ENCODE measurements at regions not wholly inside any gene's neighbourhood (a gene's known extent, or its start where the extent isn't known, plus 50 kb on each side); places are given as distances from the start of the nearest gene placed in this dataset.

DNA sequence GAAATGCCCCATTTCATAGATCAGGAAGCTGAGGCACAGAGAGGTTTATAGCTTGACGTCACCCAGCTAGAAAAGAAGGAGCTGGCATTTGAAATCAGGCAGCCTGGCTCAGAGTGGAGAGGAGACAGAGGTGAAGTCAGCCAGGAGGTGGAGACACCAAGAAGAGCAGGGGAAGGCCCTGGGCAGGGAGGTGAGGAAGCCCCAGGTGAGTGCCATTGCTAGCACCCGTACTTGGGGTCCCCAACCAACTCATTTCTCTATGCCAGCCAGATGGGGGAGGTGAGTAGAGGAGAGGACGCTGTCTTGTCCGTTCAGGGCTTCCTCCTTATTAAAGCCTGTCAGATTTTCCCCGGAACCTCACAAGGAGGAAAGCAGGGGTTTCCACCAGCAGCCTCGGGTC, 149.6 kb upstream of the TLE3 start:
- in situ Hi-C loops (cut with MboI; ENCODE audit: low pct_unique_long_range_greater_than_20kb, low sequenced_read_pairs, unreplicated experiment), result no loop called here
- no peak for DNase-seq (ENCODE audit: low spot score)
- TF ChIP-seq CTCF (IDR thresholded peaks at IDR 0.05; ENCODE audit: extremely low read depth, insufficient read depth, missing control alignments), result peak; percentile 26

- no peak for DNase-seq (ENCODE audit: low spot score)
- no peak for TF ChIP-seq CTCF (IDR thresholded peaks at IDR 0.05; ENCODE audit: extremely low read depth, insufficient read depth, missing control alignments)
- in situ Hi-C loops (cut with MboI; ENCODE audit: low pct_unique_long_range_greater_than_20kb, low sequenced_read_pairs, unreplicated experiment), result no loop called here
Measured at GRCh38 chr15:70246623-70247220, 149.0 kb upstream of the TLE3 start.

GRCh38 chr15:70245932-70246622, 148.4 kb upstream of the TLE3 start:
- in situ Hi-C loops (cut with MboI; ENCODE audit: low pct_unique_long_range_greater_than_20kb, low sequenced_read_pairs, unreplicated experiment), result no loop called here
- DNase-seq (ENCODE audit: low spot score), result no peak
- no peak for TF ChIP-seq CTCF (IDR thresholded peaks at IDR 0.05; ENCODE audit: extremely low read depth, insufficient read depth, missing control alignments)

GRCh38 chr15:70244978-70245542, 147.3 kb upstream of the TLE3 start:
- no peak for DNase-seq (ENCODE audit: low spot score)
- in situ Hi-C loops (cut with MboI; ENCODE audit: low pct_unique_long_range_greater_than_20kb, low sequenced_read_pairs, unreplicated experiment), result no loop called here
- no peak for TF ChIP-seq CTCF (IDR thresholded peaks at IDR 0.05; ENCODE audit: extremely low read depth, insufficient read depth, missing control alignments)

GRCh38 chr15:70243686-70244540, 146.2 kb upstream of the TLE3 start:
- no peak for DNase-seq (ENCODE audit: low spot score)
- TF ChIP-seq CTCF (IDR thresholded peaks at IDR 0.05; ENCODE audit: extremely low read depth, insufficient read depth, missing control alignments), result no peak
- in situ Hi-C loops (cut with MboI; ENCODE audit: low pct_unique_long_range_greater_than_20kb, low sequenced_read_pairs, unreplicated experiment), result no loop called here

DNA sequence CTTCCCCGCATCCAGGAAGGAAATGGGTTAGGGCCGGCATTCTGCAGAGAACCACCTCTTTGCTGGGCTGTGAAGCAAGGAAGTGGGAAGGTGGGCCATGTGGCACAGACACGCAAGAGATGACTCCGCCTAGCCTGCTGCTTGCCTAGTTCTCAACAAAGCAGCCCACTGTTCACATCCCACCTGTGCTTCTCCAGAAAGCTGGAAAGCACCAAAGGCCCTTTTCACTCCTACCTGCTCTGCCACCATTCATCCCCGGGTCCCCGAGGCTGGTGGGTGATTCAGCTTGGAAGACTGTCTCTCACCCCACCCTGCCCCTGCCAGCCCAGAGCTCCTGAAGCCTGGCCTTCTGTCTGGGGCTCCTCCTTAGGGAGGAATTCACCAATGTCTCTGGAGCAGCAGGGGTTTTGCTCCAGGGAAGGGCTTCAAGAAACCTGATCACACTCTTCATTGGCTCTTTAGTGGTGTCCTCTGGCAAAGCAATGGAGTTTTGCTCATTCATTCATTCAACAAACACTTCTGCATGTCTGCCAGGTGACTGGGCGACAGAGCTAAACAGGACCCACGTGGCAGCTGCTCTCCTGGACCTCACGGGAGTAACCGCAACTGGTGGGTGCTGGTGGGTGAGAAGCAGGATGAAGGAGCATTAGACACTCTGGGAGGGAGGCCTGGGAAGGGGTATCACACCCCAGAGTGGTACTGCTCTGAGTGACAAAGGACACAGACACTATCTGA, 145.4 kb upstream of the TLE3 start:
- no peak for DNase-seq (ENCODE audit: low spot score)
- TF ChIP-seq CTCF (IDR thresholded peaks at IDR 0.05; ENCODE audit: extremely low read depth, insufficient read depth, missing control alignments), result no peak
- in situ Hi-C loops (cut with MboI; ENCODE audit: low pct_unique_long_range_greater_than_20kb, low sequenced_read_pairs, unreplicated experiment), result no loop called here

Data from GM13977 (cell line).